Occipital lobe (tissue), 1 donor: ENCODE measurements at regions not wholly inside any gene's neighbourhood (a gene's known extent, or its start where the extent isn't known, plus 50 kb on each side); places are given as distances from the start of the nearest gene placed in this dataset.

Experiments used
- DNase-seq: peaks from one replicate; lab custom pipeline; 2025; lab: John Stamatoyannopoulos, UW

DNA sequence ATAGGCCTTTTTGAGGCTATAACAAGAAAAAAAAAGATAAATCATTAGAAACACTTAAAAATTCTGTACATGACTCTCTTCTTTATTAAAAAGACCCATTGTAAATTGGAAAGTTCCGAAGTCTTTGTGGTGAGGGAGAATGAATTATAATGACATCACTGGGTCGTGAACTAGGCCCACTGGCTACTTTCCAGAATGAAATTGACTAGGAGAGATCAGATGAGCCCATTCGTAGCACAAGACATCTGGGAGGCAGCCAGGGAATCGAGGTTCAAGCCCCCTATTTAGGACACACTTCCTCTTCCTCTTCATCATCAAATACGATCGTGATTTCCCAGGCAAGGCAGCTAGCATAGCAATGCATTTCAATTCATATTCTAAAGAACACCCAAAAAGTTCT is 889.8 kb upstream of the NR2F2 start:
- no peak for DNase-seq

GRCh38 chr15:95442107-95442719 is 888.3 kb upstream of the NR2F2 start:
- no peak for DNase-seq

- no peak for DNase-seq
Measured at GRCh38 chr15:95444860-95445259, 885.6 kb upstream of the NR2F2 start.

DNA sequence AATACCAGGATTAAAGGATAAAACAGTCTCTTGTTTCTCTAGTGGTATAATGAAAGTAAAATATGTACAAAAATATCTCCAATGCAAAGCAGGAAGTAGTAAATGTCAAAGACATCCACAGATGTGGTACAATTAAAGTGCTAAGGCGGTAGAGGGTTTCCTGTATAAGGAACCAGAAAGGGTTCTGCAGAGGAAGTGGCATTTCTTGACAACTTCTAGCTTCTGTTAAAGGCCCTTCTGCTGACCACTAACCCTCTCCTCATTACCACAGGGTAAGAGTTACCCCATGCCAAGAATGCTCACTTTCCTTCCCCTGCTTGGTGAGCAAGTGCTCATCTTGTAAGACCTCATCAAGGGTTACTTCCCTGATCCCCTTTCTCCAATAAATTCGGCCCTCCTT is 883.6 kb upstream of the NR2F2 start:
- DNase-seq: no peak

DNA sequence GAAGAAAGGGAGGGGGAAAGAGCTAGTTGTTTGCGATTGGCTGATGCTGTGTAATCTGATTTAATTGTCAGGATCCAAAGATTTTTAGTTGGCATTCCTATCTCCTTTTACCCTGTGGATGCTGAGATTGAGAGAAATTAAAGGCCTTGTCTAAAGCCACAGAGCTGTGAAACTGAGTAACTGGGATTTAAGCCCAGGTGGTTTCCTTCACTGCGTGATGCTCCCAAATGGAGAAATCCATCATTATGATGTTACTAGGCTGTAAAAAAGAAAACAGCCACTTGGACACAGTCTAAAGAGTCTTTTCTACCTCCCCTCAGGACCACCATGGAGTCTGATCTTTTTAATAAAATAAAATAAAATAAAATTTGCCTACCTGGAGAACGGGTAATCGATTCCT is 883.0 kb upstream of the NR2F2 start:
- DNase-seq: no peak

GRCh38 chr15:95448531-95449229 is 881.8 kb upstream of the NR2F2 start:
- DNase-seq: no peak

DNA sequence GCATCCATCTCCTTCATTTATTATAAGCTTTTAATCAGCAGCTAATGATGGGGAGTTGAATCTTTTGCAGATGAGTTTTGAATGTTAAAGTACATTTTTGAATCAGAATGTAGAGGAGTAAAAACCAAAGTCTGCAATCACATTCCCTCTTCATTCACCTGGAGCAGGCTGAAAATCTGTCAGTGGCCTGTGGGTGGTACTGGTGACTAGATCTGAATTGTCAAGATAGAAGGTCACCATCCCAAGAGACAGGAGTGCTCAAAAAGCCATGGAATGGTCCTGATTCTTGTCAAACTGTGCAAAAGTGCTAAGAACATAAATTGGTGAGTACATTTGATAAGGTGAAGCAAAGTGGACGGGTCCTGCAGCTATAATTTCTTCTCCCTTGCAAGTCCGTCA is 881.3 kb upstream of the NR2F2 start:
- DNase-seq: no peak

DNA sequence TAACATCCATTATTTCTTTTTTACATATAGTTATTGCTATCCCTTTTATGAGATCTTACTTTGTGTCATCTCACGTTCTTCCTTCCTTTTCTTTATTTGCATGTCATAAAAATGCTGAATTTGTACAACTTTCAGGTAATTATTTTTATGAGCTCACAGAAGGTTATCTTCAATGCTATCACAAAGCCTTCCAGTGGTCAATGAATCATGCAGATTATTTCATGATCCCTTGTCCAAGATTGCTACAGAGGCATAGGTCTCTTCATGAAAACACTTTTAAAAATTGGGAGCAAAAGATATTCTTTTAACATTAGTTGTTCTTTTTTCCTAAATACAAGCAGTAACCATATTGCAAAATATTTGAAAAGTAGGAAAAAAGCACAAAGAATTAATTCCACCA is 880.1 kb upstream of the NR2F2 start:
- DNase-seq: no peak

DNA sequence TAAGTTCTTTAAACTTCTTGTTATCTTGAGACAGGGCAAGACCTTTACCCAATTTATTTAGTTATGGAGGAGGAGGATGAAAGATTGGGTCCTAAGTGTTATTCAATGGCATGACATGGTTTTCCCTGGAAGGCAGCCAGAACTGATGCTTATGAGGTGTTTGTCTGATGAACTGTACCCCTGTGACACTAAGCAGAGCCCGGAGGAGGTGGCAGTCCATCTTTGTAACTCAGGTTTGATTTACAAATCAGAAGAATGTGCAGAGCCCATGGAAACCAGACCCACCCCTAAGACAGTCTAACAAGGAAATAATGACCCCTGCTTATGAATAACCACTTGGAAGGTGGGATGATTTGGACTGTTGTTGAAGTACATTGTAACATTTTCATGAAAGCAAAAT is 878.6 kb upstream of the NR2F2 start:
- DNase-seq: no peak

- no peak for DNase-seq
Measured at GRCh38 chr15:95454403-95455262, 875.9 kb upstream of the NR2F2 start.

- DNase-seq: no peak
Measured at GRCh38 chr15:95457520-95457919, 873.0 kb upstream of the NR2F2 start.

GRCh38 chr15:95458721-95459120 is 871.8 kb upstream of the NR2F2 start:
- no peak for DNase-seq

GRCh38 chr15:95459273-95459672 is 871.2 kb upstream of the NR2F2 start:
- no peak for DNase-seq

GRCh38 chr15:95464509-95464908 is 866.0 kb upstream of the NR2F2 start:
- no peak for DNase-seq

GRCh38 chr15:95468820-95469219 is 861.7 kb upstream of the NR2F2 start:
- no peak for DNase-seq

DNA sequence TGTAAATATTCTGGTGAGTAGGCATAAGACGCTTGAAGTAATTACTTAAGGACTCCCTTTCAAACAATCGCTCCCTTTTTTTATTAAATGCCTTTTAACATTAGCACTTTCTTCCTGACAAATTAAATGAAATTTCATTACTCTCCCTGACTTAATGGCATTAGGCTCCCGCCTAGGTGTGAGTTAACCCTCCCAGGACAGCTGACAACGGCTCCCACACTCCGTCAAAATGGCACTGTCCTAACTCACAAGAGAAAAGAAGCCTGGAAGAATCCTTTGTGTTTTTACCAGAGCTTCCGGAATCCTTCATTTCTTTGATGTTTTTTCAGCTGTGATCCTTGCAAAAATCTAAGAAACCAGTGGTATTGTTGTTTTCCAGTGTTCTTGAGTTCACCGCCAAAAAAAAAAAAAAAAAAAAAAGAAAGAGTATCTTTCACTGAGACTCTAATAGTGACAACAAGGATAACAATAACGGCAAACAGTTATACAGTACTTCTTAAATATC is 861.0 kb upstream of the NR2F2 start:
- no peak for DNase-seq

GRCh38 chr15:95470529-95470928 is 860.0 kb upstream of the NR2F2 start:
- DNase-seq: no peak

DNA sequence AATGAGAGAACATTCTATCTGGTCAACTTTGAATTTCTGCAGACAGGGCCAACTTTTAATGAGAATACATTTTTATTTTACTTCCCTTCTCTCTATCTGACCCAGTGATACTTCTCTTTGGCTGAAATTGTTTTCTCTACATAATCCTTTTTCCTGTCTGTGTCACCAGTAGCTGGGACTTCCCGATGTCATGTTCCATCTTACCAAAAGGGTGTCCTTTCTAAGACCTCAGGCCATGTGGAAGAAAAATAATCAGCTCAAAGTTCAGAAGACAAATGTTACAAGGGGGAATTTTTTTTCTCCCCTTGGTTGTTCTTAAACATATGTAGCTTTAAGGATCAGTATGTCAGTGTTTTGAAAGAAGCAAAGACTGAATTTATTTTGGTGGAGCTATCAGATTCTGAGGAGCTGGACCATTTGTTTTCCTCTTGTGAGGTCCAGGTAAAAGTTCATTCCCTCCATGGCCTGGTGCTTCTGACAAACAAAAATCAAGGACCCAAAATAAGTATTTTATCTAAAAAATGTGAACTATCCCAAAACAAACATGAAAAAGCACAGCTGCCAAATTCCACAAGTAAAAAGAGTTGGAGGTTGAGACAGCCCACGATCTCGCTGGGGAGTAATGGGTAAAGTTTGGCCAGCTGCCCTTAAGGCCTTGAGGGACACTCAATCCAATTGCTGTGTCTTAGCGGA is 859.4 kb upstream of the NR2F2 start:
- no peak for DNase-seq

DNA sequence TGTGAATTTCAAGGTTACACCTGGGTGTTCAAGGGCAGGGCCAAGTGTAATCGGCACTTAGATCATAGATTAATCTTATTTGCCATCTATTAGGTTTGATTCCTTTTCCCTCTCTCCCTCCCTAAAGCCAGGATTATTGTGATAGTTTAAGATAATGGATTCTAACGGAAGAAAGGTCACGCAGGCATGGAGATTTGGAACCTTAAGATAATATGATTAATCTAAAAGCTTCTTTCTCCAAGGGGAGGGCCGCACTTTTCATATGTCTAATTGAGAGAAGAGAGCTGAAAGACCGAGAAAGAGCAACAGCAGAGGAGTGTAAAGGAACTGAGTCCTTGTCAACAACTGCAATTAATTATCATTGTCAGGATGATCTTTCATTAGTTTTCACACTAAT is 858.8 kb upstream of the NR2F2 start:
- DNase-seq: no peak

GRCh38 chr15:95475067-95475466 is 855.4 kb upstream of the NR2F2 start:
- DNase-seq: no peak

- DNase-seq: no peak
Measured at GRCh38 chr15:95479308-95479707, 851.2 kb upstream of the NR2F2 start.

GRCh38 chr15:95485367-95485766 is 845.1 kb upstream of the NR2F2 start:
- DNase-seq: no peak
